ENCODE measurements at regions not wholly inside any gene's neighbourhood (a gene's known extent, or its start where the extent isn't known, plus 50 kb on each side); places are given as distances from the start of the nearest gene placed in this dataset.

DNA sequence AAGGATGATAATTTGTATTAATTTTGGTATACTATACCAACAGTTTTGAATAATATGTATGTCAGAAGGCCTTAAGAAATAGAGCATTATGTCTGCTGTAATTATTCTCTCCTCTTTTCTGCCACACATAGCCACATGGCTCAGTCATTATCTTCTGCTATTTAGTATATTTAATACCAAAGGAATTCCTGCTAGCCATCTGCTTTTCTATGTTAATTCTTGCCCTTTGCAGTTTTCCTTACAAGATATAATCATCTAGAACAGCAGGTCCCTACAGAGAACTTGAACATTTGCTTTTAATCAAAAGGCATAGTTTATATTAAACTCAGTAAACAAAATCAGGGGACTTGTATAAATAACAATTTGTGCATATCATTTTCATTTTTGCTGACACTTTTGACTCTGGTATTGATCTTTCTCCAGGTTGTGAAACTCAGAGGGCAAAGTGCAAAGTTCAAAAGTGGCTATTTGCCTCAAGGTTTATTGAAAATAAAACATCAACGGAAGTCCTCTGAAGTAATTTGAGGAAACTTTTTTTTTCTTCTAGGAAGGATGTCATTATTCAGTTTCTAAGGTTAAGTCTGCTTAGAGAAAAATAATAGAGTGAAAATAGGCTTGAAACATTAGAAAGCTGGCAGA, 702.0 kb downstream of the KCNJ2 start:
- Histone ChIP-seq H2AFZ (ENCODE audit: low read depth, low read length, severe bottlenecking) (no peak overlapping the region), H3K27me3 (ENCODE audit: low read length) (no peaks in the 10 kb centered on the region), H3K9me3 (ENCODE audit: insufficient read depth, low read length) (no peaks in the 10 kb centered on the region), H4K20me1 (ENCODE audit: low read depth, low read length) (no peaks in the 10 kb centered on the region), H3K27ac (ENCODE audit: low read depth, low read length) (no peak overlapping the region), H3K79me2 (ENCODE audit: insufficient read depth, low read length) (no peaks in the 10 kb centered on the region), H3F3A (ENCODE audit: insufficient read depth) (no peaks in the 10 kb centered on the region), H3K9me2 (replicated peaks; ENCODE audit: insufficient read depth, low read length) (no peaks in the 10 kb centered on the region), H3K4me2 (ENCODE audit: low read depth, low read length, poor library complexity, severe bottlenecking) (no peak overlapping the region), H3K36me3 (ENCODE audit: low read length) (no peaks in the 10 kb centered on the region), H3K9ac (ENCODE audit: low read length) (no peak overlapping the region), H3K4me3 (ENCODE audit: insufficient read depth, low read length, poor library complexity, severe bottlenecking) (no peak overlapping the region)
- TF ChIP-seq EZH2phosphoT487 (conservative IDR thresholded peaks at IDR 0.05; ENCODE audit: low read length): no peak
- TF ChIP-seq, protein P1, sequence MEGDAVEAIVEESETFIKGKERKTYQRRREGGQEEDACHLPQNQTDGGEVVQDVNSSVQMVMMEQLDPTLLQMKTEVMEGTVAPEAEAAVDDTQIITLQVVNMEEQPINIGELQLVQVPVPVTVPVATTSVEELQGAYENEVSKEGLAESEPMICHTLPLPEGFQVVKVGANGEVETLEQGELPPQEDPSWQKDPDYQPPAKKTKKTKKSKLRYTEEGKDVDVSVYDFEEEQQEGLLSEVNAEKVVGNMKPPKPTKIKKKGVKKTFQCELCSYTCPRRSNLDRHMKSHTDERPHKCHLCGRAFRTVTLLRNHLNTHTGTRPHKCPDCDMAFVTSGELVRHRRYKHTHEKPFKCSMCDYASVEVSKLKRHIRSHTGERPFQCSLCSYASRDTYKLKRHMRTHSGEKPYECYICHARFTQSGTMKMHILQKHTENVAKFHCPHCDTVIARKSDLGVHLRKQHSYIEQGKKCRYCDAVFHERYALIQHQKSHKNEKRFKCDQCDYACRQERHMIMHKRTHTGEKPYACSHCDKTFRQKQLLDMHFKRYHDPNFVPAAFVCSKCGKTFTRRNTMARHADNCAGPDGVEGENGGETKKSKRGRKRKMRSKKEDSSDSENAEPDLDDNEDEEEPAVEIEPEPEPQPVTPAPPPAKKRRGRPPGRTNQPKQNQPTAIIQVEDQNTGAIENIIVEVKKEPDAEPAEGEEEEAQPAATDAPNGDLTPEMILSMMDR (IDR thresholded peaks at IDR 0.05; ENCODE audit: insufficient read depth, low read length, poor library complexity, severe bottlenecking): no peak

DNA sequence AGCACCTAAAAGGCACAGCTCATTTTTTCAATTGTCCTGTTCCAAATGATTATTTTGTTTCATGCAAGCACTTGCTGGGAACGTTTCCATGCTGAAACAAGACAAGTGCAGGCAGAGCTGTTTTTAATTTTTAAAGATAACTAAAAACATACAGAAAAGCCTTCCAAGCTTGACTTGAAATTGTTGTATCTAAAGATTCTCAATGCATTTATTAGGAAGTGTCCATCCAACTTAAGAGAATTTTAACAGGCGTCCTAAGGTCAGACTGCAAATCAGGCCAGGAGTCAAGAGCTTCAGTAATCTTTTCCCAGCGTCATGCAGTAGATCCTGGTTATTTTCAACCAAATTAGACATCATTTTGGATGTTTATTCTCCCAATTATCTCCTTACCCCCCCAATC, 702.8 kb downstream of the KCNJ2 start:
- Histone ChIP-seq H2AFZ (ENCODE audit: low read depth, low read length, severe bottlenecking) (no peak overlapping the region), H3K27me3 (ENCODE audit: low read length) (no peaks in the 10 kb centered on the region), H3K79me2 (ENCODE audit: insufficient read depth, low read length) (no peaks in the 10 kb centered on the region), H3K4me2 (ENCODE audit: low read depth, low read length, poor library complexity, severe bottlenecking) (no peak overlapping the region), H4K20me1 (ENCODE audit: low read depth, low read length) (no peaks in the 10 kb centered on the region), H3K9me3 (ENCODE audit: insufficient read depth, low read length) (no peaks in the 10 kb centered on the region), H3K27ac (ENCODE audit: low read depth, low read length) (no peak overlapping the region), H3F3A (ENCODE audit: insufficient read depth) (no peaks in the 10 kb centered on the region), H3K9me2 (replicated peaks; ENCODE audit: insufficient read depth, low read length) (no peaks in the 10 kb centered on the region), H3K36me3 (ENCODE audit: low read length) (no peaks in the 10 kb centered on the region), H3K4me3 (ENCODE audit: insufficient read depth, low read length, poor library complexity, severe bottlenecking) (no peak overlapping the region), H3K9ac (ENCODE audit: low read length) (no peak overlapping the region)
- TF ChIP-seq, protein P1 (IDR thresholded peaks at IDR 0.05; ENCODE audit: insufficient read depth, low read length, poor library complexity, severe bottlenecking): no peak
- TF ChIP-seq EZH2phosphoT487 (conservative IDR thresholded peaks at IDR 0.05; ENCODE audit: low read length): no peak

DNA sequence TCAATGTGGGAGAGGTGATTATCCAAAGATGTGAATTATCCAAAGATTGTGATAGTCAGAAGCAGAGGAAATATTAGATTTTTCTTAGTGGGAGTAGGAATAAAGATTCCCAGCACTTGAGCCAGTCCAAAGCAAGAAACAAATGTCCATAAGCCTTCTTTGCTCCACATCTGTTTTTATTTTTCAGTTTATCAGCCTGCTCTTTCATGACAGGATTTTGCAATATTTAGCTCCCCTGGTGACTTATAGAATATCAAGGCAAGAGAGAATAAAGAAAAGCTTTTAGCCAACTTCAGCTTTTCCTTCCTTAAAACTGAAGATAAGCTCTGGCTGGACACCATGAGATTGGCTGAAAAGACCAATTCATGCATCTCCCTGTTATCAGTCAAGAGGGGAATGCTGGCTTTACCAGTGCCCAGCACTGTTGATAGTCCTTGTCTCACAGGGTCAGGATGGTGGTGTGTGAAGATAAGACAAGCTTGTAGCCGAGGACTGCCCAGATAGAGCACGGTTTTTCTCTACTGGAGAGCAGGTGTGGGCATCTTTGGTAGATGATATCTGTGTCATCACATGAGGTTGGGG, 706.5 kb downstream of the KCNJ2 start:
- H2AFZ ChIP-seq (ENCODE audit: low read depth, low read length, severe bottlenecking): no peak overlapping the region
- H3K9me2 ChIP-seq (replicated peaks; ENCODE audit: insufficient read depth, low read length): no peaks in the 10 kb centered on the region
- no peak overlapping the region for H3K4me2 ChIP-seq (ENCODE audit: low read depth, low read length, poor library complexity, severe bottlenecking)
- no peak overlapping the region for H3K27ac ChIP-seq (ENCODE audit: low read depth, low read length)
- H3K4me3 ChIP-seq (ENCODE audit: insufficient read depth, low read length, poor library complexity, severe bottlenecking): no peak overlapping the region
- TF ChIP-seq, protein P1 (IDR thresholded peaks at IDR 0.05; ENCODE audit: insufficient read depth, low read length, poor library complexity, severe bottlenecking): no peak
- no peak for TF ChIP-seq EZH2phosphoT487 (conservative IDR thresholded peaks at IDR 0.05; ENCODE audit: low read length)
- no peaks in the 10 kb centered on the region for H3K36me3 ChIP-seq (ENCODE audit: low read length)
- no peaks in the 10 kb centered on the region for H3F3A ChIP-seq (ENCODE audit: insufficient read depth)
- H4K20me1 ChIP-seq (ENCODE audit: low read depth, low read length): no peaks in the 10 kb centered on the region
- H3K27me3 ChIP-seq (ENCODE audit: low read length): no peaks in the 10 kb centered on the region
- no peaks in the 10 kb centered on the region for H3K9me3 ChIP-seq (ENCODE audit: insufficient read depth, low read length)
- no peak overlapping the region for H3K9ac ChIP-seq (ENCODE audit: low read length)
- no peaks in the 10 kb centered on the region for H3K79me2 ChIP-seq (ENCODE audit: insufficient read depth, low read length)
